Hematopoietic multipotent progenitor cell treated with erythropoietin and hydrocortisone succinate and interleukin-3 and kit ligand, for 17 days (in vitro differentiated cells): ENCODE measurements at regions not wholly inside any gene's neighbourhood (a gene's known extent, or its start where the extent isn't known, plus 50 kb on each side); places are given as distances from the start of the nearest gene placed in this dataset.
"Not testable (repeated sequence)": the region's sequence is repeated elsewhere in the genome, so short reads cannot be mapped to it uniquely, and the experiment has no call there.

Experiments
- DNase-seq: peaks from one replicate; pipeline ENCODE4 v3.0.0-alpha.2; 2015; ENCODE audit warnings: low spot score

DNA sequence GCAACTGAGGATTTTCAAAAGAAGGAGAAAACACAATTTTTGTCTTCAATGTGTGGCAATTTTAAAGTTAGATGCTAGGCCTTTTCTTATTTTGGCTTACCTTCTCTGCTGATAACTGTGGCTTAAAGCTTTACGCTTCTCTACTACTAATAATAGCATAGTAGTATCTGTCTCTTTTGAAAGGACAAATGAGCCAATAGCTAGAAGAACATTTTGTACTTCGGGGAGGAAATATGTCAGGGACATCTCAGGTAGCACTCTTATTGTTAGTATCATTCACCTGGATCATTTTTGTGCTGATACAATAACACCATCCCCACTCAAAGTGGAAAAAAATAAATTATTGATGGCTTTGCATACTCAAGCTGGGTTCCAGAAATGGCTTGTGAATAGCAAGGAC is 586.1 kb upstream of the TBL1XR1 start:
- DNase-seq, result no peak

DNA sequence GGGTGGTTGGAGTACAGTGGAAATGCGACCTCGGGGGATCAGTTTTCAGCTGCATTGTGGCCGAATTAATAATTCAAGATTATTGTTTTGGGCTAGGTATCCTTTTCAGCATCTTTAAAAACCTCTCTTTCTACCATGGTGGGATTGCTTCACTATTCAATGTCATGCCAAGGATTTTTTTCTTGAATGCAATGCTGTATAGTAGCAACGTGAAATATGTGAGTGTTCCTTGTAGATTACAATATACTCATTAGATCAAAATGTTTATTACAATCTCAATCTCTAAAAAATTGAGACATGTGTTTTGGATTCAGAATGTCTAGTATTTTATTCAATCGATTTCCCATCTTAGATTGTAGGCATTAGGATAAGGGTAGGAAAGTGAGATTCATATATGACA is 586.5 kb upstream of the TBL1XR1 start:
- no peak for DNase-seq

DNA sequence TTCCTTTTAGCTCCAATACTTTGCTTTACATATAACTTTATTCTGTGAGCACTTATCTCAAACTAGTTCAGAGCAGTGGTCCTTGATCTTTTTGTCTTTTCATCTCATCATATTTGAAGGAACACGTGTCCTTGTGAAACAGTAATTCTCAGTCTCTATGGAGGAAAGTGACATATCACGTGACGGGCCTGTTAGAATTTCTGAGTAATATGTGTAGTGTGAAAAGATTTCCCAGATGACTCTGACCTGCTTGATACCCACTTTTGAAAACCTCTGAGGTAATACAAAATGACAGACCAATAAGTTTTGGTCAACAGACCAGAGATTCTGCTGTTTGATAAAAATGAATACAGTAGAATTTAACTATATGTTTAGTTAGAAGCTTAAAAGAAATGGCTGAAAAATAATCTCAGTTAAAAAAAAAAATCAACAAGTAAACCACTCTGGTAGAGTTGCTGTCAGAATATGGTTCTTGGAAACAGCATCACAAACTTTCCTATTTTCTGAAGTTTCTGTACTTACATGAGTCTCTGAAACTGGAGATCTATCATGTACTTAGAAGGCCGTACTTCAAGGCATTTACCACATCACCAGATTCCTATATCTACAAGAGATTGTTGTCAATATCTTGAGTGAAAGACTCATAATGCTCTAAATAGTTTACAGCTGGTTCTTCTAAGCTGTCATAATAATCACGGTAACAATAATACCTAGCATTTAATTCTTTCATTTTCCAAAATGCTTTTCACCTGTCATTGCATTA is 590.2 kb upstream of the TBL1XR1 start:
- DNase-seq, result no peak

DNA sequence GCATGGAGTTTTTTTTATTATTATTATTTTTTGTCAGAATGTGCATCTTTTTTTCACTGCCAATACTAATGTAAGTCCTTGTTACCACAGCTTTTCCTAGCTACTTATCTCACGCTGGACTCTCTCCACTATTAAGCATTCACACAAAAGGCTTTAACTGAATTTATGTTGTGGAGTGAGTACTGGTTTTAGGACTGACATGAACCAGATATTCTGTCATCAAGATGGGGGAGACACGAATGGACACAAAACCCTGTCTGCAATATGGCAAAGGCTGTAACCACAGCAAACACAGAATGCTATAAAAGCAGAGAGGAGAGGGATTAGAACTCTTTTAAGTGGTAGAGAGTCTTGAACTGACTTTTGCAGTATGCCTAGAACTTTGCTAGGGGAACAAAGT is 592.2 kb upstream of the TBL1XR1 start:
- no peak for DNase-seq

DNA sequence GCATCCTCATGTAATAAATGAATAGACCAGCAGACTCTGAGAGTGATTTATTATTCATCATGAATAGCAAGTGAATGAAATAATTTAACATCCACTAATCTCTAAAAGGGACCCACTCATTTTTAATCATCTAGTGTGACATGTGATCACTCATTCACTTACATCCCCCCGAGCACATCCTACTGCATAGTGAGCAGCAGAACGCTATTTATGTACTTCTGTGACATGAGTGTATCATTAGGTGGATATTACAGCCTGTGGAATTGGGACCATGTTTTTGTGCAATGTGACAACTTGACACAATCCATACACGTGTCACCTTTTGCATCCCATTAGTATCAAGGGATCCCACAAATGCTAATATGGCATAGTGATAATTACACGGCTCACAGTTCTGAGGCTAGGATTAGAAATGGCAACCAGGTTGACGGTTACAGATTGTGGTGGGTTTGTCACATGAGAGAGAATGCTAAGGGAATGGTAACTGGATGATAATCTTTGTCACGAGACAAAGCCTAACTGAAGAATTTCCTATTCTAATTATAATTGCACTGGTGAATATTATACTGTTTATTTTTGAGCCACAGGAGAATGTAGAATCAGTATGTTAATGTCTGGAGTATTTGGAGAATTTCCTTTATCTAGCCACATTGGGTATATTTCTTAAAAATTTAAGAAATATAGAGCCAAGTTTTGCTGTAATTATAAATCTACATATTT is 595.2 kb upstream of the TBL1XR1 start:
- no peak for DNase-seq

DNA sequence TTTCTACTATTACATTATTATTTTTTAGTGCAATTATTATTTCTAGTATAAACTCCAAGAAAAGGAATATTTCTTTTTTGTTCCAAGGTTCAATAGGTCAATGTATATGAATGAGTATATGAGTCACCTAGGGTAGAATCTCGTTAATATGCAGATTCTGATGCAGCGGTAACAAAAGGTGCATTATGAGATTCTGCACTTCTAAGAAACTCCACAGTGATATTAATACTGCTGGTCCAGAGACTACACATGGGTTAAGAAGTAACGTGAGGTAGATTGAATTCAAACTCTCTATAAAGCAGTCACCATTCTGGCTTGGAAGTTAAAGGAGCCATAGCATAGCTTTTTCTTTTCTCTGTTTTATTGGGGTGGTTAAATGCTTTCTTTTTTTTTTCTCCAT is 596.2 kb upstream of the TBL1XR1 start:
- DNase-seq, result no peak

DNA sequence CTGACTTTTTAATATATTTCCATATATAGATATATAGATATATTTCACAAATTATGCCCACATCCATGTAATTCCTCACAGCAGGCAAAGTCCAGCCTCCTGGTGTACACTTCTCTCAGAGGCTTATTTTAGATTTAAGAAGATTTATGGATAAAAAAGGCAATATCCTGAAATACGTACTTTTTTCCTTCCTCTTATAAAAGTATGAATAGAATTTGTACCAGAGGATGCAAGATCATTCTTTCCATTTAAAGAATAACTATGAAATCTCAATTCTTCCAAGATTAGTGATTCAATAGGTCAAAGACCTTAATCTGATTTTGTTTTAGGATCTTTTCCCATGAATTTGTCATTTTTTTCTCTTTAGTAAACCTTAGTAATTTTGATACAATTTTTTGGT is 597.9 kb upstream of the TBL1XR1 start:
- DNase-seq, result no peak

DNA sequence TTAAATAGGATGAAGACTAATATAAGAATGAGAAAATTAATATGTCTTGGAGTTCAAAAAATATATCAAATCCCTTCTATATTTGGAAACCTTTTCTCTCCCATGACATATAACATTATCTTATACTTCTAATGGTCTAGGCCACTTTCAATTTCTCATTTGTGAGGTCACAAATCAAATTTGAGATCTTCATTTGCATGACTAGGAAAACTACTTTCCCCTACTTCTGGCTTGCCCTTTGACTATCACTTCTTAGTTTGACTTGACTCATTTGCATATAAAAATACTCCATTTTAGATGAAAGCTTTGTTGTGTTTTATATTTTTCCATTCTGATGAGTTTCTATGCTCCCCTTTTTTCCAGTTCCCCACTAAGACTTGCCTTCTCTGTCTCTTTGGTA is 598.6 kb upstream of the TBL1XR1 start:
- DNase-seq, result no peak

DNA sequence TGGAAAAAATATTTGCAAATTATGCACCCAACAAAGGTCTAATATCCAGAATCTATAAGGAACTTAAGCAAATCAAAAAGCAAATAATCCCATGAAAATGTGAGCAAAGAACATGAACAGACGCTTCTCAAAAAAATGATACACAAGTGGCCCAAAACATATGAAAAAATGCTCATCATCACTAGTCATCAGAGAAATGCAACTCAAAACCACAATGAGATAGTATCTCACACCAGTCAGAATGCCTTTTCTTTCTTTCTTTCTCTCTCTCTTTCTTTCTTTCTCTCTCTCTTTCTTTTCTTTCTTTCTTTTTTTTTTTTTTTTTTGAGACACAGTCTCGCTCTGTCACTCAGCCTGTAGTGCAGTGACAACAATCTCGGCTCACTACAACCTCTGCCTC is 602.9 kb upstream of the TBL1XR1 start:
- DNase-seq, result not testable (repeated sequence)

DNA sequence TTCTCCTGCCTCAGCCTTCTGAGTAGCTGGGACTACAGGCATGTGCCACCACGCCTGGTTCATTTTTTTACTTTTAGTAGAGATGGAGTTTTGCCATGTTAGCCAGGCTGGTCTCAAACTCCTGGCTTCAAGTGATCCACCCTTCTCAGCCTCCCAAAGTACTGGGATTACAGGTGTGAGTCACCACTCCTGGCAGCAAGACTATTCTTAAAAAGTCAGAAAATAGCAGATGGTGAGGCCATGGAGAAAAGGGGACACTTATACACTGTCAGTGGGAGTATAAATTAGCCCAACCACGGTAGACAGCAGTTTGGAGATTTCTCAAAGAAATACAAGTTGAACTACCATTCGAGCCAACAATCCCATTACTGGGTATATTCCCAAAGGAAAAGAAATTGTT is 603.3 kb upstream of the TBL1XR1 start:
- no peak for DNase-seq

DNA sequence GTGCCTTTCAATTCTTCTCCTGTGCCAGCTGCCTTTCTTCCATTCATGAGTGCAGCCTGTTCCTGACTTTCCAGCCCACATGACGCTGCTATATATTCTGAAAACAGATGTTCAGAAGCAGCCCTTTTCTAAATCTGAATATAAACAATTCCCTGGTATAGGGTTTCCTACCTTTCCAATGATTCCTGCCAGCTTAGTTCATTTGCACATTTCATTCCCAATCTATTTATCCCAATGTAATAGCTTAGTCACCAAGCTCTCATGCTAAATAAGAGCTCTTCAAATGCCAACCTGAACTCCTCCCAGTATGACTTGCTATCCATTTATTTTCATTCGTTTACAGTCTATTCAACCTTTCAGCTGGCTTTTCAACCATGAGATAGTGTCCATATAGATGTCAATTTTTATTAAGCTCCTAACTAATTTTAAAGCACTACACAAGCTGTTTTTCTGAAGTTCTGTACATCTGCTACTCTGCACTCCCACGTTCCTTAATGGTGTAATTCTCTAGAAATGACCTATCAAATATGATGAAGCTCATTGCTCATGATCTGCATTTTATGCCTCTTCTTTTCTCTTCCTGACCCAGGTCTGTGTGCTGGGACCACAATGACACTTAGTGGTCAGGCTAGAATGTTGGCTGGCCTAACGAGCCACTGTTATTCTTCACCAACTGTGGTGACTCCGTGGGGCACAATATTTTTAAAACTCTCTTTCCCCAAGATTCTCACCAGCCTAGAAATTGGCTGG is 605.0 kb upstream of the TBL1XR1 start:
- no peak for DNase-seq

DNA sequence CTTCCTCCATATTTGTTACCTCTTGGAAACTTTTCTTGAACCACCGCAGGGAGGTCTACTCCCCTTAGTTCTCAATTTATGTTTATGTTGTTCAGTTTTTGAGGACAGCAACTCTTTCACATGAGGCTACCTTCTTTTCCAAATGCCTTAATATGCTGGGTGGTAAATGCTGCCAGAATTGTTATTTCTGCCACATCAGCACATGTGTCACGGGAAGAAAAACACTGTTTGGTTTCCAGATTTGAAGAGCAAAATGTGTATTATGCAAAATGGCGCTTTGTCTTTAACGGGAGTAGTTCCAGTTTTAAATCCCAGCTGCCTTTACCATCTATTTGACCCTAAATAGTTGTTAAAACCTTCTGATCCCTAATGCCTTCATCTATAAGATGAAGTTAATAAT is 606.2 kb upstream of the TBL1XR1 start:
- DNase-seq, result no peak

DNA sequence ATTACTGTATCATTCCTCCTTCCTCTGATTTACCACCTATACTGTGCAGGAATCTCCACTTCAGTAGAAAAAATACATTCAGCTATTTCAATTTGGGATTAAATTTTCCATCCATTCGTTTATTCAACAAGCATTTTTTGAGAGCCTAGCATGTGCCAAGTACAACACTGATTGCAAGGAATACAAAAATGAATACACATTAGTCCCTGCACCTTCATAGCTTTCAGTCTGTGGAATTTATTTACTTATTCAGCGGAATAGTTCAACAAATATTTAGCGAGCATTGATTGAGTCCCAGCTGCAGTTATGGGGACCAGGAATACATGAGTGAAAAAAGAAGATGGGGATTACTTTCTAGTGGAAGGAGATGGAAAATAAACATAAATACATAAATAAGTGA is 606.8 kb upstream of the TBL1XR1 start:
- DNase-seq, result no peak

DNA sequence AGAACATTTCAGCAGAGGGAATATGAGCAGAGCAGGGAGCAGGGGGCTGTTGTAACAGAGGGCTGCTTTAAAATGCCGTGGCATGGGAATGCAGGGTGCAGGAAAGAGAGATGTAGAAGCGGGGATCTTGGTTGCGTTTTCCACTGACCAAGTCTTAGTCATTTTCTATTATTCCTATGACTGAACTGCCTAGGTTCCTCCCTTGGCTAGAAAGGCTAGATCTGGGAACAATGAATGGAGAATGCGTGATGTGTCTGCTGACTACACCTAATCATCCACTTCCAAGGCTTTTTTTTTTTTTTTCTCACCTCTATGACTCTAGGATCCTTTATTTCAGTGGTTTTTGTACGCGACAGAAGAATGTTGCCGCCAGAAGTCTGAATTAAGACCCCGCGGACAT is 607.4 kb upstream of the TBL1XR1 start:
- no peak for DNase-seq

DNA sequence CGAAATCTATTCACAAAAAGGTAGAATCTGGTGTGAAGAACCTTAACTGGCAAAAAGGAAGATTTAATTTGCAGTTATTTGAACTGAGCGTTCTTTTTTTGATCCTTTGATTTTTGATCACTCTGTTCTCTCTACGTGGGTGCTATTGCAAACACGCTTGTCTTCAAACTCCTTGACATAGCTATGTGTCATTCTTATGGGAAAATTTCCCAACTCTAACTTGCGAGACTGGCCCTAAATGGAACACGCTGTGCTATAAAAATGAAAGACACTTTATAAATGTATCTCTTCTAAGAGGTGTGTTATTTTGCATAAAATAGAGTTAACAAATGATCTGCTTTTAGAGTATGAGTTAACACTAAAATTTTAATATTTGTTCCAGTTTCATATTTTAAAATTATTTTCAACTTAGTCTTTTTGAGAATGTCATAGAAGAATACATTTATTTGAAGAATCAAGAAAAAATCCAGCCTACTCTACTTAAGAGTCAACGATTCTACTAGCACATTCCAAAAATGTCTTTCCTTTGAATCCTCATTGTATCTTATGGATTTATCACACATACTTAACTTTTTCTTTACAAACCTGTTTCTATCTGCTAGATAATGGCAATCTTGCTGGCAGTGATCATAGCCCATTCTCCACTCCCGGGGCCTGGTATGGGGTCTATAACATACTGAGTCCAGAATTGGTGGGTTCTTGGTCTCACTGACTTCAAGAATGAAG is 610.0 kb upstream of the TBL1XR1 start:
- DNase-seq, result no peak

DNA sequence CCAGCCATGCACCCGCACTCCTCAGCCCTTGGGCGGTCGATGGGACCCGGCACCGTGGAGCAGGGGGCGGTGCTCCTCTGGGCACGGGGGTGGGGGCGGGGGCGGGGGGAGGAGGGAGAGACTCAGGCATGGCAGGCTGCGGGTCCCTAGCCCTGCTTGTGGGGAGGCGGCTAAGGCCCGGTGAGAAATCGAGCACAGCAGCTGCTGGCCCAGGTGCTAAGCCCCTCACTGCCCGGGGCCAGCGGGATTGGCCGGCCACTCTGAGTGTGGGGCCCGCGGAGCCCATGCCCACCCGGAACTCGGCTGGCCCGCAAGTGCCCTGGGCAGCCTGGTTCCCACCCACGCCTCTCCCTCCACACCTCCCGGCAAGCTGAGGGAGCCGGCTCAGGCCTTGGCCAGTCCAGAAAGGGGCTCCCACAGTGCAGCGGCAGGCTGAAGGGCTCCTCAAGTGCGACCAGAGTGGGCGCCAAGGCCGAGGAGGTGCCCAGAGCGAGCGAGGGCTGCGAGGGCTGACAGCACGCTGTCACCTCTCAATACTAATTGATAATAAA is 611.7 kb upstream of the TBL1XR1 start:
- not testable (repeated sequence) for DNase-seq

DNA sequence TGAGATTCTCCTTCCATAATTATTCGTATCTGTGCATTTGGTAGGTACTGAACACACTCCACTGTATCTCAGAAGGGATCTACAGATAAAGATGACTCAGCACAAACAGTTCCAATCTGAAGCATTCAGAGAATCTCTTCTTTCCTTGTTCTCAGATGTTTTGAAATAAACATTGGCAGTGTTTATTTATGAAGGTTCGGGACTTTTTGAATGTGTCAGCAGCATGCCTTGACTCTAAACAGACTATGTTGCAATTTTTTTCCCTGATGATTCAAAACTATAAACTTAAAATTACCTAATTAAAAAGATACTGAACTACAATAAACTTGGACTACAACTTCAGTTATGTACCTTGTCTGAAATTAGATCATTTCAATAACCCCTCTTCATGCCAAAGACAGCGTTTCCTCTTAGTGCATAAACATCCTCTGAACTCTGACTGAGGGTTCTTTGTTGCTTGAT is 612.9 kb upstream of the TBL1XR1 start:
- no peak for DNase-seq

DNA sequence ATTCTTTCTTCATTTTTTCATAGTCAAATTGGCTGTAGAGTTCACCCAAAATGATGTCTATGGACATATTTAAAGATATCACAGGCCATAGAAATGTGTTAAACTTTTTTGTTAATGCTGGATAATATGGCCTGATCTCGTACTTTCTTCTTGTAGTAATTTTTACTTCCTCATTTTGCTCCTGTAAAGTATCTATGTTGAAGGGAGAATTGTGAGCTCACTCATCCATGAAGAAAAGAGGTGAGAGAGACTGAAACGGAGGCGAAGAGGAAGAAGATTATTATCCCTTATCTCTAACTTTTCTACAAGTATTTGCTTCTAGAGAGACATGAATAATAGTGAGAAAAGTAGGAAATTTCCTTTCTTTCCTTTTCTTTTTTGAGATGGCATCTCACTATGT is 613.8 kb upstream of the TBL1XR1 start:
- DNase-seq, result no peak

DNA sequence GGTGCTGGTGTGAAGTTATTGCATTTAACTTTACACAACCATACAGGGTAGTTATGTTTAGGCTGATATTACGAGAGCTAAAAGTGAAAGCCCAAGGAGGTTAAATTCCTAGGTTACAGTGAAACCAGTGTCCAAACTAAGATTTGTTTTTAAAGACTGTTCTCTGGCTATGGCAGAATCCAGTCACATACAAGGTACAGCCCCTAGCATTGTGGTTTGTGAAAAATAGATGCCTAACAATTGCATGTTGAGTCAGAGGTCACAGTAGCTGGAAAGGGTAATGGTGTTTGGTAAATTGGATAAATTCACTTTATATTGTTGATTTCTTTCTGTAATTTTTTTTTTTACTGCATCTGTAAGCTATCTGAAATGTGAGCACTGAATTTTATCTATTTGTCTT is 614.6 kb upstream of the TBL1XR1 start:
- no peak for DNase-seq

DNA sequence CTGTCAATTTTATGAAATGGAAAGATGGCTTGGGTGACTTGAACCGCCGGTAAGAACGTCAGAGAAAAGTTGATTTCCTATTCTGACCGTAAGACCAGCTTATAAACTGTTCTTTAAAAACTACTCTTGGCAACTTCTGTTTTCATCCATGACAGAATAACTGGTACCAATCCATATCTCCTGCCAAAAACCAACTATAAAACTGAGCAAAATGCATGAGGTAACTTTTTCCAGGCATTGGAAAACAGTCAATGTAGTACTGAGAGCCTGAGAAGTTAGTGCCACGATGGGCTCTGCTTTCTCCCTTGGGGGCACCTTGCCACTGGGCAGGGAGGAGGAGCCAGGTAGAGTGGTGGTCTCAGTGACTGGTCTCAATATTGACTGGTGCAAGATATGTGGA is 615.2 kb upstream of the TBL1XR1 start:
- no peak for DNase-seq

DNA sequence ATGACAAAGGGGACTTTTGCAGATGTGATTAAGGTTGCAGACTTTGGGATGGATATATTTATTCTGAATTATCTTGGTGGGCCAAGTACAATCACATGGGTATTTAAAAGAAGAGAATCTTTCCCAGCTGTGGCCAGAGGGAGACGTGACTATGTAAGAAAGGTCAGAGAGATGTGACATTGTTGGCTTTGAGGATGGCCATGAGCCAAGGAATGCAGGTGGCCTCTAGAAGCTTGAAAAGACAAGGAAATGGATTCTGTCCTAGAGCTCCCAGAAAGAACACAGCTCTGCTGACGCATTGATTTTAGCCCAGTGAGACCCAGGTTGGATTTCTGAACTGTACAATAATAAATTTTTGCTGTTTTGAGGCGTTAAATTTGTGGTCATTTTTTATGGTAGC is 616.0 kb upstream of the TBL1XR1 start:
- DNase-seq, result no peak

DNA sequence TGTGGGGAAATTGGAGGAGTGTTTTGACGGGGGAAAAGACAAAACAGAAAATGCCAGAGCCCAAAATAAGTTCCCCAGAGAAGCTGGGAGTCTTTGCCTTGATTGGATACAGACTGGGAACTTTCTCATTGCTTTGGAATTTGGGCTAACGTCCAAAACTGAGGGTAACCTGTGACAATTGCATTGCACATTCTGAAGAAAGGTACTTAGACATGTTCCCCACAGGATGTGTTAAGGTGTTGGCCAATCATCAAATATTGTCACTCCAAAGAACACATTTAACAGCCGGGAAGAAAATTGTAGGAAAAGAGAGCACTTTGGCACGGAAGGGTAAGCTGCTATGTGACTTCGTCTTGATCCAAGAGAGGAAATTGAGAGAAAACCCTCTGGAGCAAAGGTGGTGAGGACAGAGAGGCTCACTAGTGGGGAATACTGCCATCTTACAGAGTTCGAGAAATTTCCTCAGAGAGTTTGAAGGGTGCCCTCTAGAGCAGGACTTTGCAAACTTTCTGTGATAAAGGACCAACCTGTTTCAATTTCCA is 619.5 kb upstream of the TBL1XR1 start:
- no peak for DNase-seq
